Testis (tissue), 2 donors: ENCODE measurements at regions not wholly inside any gene's neighbourhood (a gene's known extent, or its start where the extent isn't known, plus 50 kb on each side); places are given as distances from the start of the nearest gene placed in this dataset.

ENCODE experiments used
- DNase-seq: peaks from one replicate; pipeline ENCODE4 v3.0.0-alpha.2; 2019
- H3K27ac ChIP-seq, 2 donors: fragments of 200-600 bp; sonication (generic); one replicate each; pipeline ENCODE4 v1.5.1; 2019
- H3K27me3 ChIP-seq: fragments of 200-600 bp; sonication (generic); one replicate; pipeline ENCODE4 v1.5.1; 2019
- H3K36me3 ChIP-seq: fragments of 200-600 bp; sonication (generic); one replicate; pipeline ENCODE4 v1.5.1; 2017; ENCODE audit warnings: low read depth; ENCODE audit errors: missing control alignments
- H3K4me1 ChIP-seq: fragments of 200-600 bp; sonication (generic); one replicate; pipeline ENCODE4 v1.5.1; 2019
- H3K4me3 ChIP-seq, 2 donors: fragments of 200-600 bp; sonication (generic); one replicate each; pipeline ENCODE4 v1.5.1; 2017 to 2019
- H3K9me3 ChIP-seq: fragments of 200-600 bp; sonication (generic); one replicate; pipeline ENCODE4 v1.5.1; 2017
- CTCF ChIP-seq, 3 experiments: fragments of 450-650 bp in 2 of 3; fragments of 200-600 bp in 1 of 3; sonication (generic) in 1 of 3; IDR thresholded peaks; one replicate each; pipeline ENCODE4 v1.5.1; 2016 to 2019; ENCODE audit warnings: antibody characterized with exemption in 3 of 3, mild to moderate bottlenecking in 2 of 3, moderate library complexity in 1 of 3
- POLR2A ChIP-seq: fragments of 450-650 bp; IDR thresholded peaks from one replicate; pipeline ENCODE4 v1.6.1; 2017; ENCODE audit warnings: antibody characterized with exemption, mild to moderate bottlenecking, moderate library complexity
- WGBS, 2 donors: methylation state at CpG; one replicate each; pipeline ENCODE4 v1.1.5; 2018; 5-methylcytosine and 5-hydroxymethylcytosine counted together
- intact Hi-C: fragments of 100-400 bp; cut with DNase I; formaldehyde crosslinking; loops from one replicate; pipeline ENCODE4 v1.15.1; 2023; ENCODE audit warnings: low total_unique reads

- TF ChIP-seq CTCF (IDR thresholded peaks at IDR 0.05) (no peak), POLR2A (no peak)
- DNase-seq, result no peak
- no peak overlapping the region for H3K4me3 ChIP-seq
- intact Hi-C loops, result no loop called here
- H3K27me3 ChIP-seq, result no peaks in the 10 kb centered on the region
- H3K4me1 ChIP-seq, result no peaks in the 10 kb centered on the region
- 60 to 61% methylated on average over 2 of the region's 2 CpGs for WGBS, 2 donors
- no peaks in the 10 kb centered on the region for H3K9me3 ChIP-seq
- no peaks in the 10 kb centered on the region for H3K36me3 ChIP-seq
- H3K27ac ChIP-seq, result no peak overlapping the region
Measured at GRCh38 chr4:120304801-120305200, 238.2 kb upstream of the MAD2L1 start.

- H3K36me3 ChIP-seq, result no peaks in the 10 kb centered on the region
- H3K27ac ChIP-seq, result no peak overlapping the region
- no peak overlapping the region for H3K4me3 ChIP-seq
- no peak for DNase-seq
- no peaks in the 10 kb centered on the region for H3K4me1 ChIP-seq
- intact Hi-C loops, result no loop called here
- no peak for TF ChIP-seq POLR2A
- no peak for TF ChIP-seq CTCF (IDR thresholded peaks at IDR 0.05)
- no peaks in the 10 kb centered on the region for H3K27me3 ChIP-seq
- no peaks in the 10 kb centered on the region for H3K9me3 ChIP-seq
- WGBS, 2 donors, result 81 to 83% methylated on average over 2 of the region's 2 CpGs
Measured at GRCh38 chr4:120299631-120300030, 233.0 kb upstream of the MAD2L1 start.

GRCh38 chr4:120293341-120293740 is 226.7 kb upstream of the MAD2L1 start:
- intact Hi-C loops, result no loop called here
- H3K4me1 ChIP-seq, result no peaks in the 10 kb centered on the region
- H3K4me3 ChIP-seq, result no peak overlapping the region
- no peak for TF ChIP-seq POLR2A
- no peak for TF ChIP-seq CTCF (IDR thresholded peaks at IDR 0.05)
- no peak overlapping the region for H3K27ac ChIP-seq
- no peaks in the 10 kb centered on the region for H3K9me3 ChIP-seq
- 74 to 80% methylated on average over 4 of the region's 4 CpGs for WGBS, 2 donors
- H3K36me3 ChIP-seq, result no peaks in the 10 kb centered on the region
- H3K27me3 ChIP-seq, result no peaks in the 10 kb centered on the region
- DNase-seq, result no peak

GRCh38 chr4:120291541-120291940 is 224.9 kb upstream of the MAD2L1 start:
- Histone ChIP-seq H3K27me3 (no peaks in the 10 kb centered on the region), H3K27ac (no peak overlapping the region), H3K4me1 (no peaks in the 10 kb centered on the region), H3K4me3 (no peak overlapping the region), H3K9me3 (no peaks in the 10 kb centered on the region), H3K36me3 (no peaks in the 10 kb centered on the region)
- no peak for DNase-seq
- WGBS, 2 donors, result 90% methylated on average over 7 of the region's 7 CpGs
- TF ChIP-seq POLR2A (no peak), CTCF (IDR thresholded peaks at IDR 0.05) (no peak)
- intact Hi-C loops, result no loop called here

- WGBS, 2 donors, result 84 to 96% methylated on average over 1 of the region's 1 CpG
- H3K4me1 ChIP-seq, result no peaks in the 10 kb centered on the region
- no peaks in the 10 kb centered on the region for H3K9me3 ChIP-seq
- no peak for DNase-seq
- TF ChIP-seq POLR2A, result no peak
- no peak for TF ChIP-seq CTCF (IDR thresholded peaks at IDR 0.05)
- H3K4me3 ChIP-seq, result no peak overlapping the region
- no peak overlapping the region for H3K27ac ChIP-seq
- no peaks in the 10 kb centered on the region for H3K27me3 ChIP-seq
- no peaks in the 10 kb centered on the region for H3K36me3 ChIP-seq
- intact Hi-C loops, result no loop called here
Measured at GRCh38 chr4:120290553-120290952, 223.9 kb upstream of the MAD2L1 start.
